Anterior cingulate cortex (tissue), 58 donors: ENCODE measurements at regions not wholly inside any gene's neighbourhood (a gene's known extent, or its start where the extent isn't known, plus 50 kb on each side); places are given as distances from the start of the nearest gene placed in this dataset.
A peak's percentile ranks its signal among the peaks of the same experiment; 100 is the strongest.

Source experiments
- DNase-seq, 58 donors: peaks; one replicate each; lab custom pipeline; 2025; lab: John Stamatoyannopoulos, UW

DNA sequence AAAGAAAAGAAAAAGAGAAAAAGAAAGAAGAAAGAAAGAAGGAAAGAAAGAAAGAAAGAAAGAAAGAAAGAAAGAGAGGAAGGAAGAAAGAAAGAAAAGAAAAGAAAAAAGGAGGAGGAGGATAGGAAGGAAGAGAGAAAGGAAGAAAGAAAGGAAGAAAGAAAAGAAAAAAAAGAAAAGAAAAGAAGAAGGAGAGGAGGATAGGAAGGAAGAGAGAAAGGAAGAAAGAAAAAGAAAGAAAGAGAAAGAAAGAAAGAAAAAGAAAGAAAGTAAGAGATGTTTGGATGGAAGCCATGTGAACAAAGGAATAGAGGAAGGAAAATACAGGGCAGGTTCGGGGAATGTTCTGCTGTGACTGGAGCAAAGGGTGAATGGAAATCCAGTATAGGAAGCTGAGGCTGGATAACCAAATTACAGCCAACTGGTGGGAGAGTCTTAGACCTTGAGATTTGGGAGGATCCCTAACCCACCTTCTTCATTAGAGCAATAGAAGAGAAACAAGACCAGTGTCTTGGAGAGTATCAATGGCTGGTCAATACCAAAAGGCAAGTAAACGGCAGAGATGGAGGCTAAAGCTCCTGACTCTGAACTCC is 94.9 kb downstream of the RASSF10 start:
- no peak for DNase-seq

DNA sequence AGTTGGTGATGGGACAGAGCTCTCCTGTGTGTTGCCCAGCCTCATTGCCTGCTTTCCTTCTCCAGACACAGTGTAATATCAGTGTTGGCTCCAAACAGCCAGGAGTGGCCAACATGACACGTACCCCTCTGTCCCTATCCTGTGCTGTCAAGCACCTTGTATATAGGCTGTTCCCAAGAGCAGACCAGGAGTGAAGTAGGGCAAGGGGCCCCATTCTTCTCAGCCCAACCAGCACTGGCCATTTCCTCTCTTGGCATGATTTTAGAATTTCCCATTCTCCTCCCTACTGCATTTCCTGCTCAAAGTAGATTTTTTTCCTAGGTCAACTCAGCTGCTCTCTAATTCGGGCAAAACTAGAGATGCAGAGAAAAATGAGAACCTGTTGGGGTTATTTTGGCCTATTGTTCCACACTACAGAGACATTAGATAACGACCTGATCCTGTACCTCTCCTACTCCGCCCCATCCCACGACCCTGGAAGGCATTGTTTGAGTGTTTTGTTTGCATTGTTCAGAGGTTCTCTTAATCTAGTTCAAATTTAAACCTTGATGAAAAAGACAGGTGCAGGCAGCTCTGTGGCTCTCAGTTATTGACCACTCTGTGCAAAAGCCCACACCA is 95.6 kb downstream of the RASSF10 start:
- DNase-seq = no peak

DNA sequence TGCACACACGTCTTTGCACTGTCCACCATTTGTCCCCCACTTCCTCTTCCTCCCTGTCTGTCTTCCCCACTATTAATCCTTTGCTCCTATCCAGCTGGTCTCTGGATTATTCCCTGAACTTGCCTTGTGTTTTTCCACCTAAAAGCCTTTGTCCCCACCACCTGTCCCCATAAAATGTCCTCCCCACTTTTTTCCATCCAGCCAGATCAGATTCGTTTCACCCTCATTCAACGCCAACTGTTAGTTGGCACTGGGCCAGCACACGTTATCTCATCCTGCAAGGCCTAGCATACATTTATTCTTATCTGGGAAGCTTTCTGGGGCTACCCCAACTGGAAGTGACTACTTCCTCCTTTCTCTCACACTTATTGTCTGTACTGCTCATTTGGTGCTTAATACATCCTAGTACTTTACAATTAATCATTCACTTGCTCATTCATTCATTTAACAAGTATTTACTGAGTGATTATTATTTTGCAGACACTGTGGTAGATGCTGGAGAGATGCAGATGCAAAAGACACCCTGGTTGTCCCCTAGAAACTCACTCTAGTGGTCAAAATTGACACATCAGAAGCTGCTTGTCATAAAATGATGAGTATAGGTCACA is 96.2 kb downstream of the RASSF10 start:
- no peak for DNase-seq

DNA sequence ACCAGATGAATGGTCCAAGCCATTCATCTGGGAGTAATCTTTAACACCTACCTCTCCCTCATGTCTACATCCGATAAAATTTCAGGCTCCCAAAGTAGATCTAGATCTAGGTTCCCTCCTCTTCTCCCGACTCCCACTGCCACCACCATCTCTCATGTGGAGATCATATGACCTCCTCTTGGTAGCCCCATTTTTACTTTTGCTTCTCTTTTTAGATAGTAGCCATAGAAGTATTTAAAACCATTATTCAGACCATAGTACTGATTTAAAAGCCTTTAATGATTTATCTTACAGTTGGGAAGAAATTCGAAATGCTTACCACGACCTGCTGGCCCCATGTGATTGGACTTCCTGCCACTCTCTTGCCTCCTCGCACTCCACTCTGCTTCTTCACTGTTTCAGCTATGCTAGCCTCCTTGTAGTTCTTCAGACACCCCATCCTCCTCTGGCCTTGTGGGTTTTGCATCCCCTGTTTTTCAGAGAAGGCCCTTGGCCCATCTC is 98.5 kb downstream of the RASSF10 start:
- DNase-seq = no peak

DNA sequence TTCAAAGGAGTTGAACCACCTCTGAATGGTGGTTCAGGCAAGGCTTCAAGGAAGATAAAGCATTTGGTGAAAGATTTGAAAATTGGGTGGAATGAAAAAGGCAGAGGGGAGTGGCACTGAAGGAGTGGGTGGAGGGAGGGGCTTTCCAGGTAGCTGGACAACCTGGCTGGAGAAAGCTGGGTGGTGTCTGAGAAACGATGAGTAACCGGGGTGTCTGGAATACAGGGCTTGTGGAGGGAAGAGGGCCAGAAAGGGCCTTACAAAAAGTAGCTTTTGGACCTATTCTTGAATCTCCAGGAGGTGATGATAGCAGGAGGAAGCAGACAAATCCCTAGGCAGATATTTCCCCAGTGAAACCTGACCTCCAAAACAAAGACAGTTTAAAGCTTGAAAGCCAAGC is 99.3 kb downstream of the RASSF10 start:
- no peak for DNase-seq

DNA sequence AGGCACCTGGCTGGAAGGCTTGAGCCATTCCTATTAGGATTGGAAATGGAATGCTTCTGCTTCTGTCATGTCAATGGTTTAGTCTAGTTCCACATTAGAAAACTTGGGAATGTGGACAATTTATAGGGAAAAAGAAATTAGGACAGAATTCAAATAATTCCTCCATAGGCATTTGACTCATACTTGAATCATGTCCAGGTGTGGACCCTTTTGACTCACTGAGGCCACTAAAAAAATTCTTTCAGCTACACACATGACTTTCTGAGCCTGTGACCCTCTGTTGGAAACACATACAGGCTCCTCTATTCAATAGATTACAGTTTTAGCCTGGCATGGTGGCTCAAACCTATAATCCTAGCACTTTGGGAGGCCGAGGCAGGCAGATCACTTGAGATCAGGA is 100.5 kb downstream of the RASSF10 start:
- DNase-seq = no peak

DNA sequence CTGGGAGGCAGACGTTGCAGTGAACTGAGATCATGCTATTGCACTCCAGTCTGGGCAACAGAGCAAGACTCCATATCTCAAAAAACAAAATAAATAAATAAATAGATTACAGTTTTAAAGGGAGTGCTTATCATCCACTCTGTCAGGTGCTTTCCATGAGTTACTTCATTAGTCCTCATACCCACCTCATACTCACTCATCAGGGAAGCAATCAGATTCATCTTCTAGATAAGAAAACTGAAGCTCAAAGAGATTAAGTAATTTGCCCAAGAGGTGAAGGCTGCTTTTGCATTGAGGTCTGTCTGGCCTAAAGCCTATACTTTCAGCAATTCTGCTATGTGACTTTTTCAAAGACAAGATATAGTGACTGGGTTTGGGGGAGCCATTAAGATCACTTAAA is 101.0 kb downstream of the RASSF10 start:
- no peak for DNase-seq

DNA sequence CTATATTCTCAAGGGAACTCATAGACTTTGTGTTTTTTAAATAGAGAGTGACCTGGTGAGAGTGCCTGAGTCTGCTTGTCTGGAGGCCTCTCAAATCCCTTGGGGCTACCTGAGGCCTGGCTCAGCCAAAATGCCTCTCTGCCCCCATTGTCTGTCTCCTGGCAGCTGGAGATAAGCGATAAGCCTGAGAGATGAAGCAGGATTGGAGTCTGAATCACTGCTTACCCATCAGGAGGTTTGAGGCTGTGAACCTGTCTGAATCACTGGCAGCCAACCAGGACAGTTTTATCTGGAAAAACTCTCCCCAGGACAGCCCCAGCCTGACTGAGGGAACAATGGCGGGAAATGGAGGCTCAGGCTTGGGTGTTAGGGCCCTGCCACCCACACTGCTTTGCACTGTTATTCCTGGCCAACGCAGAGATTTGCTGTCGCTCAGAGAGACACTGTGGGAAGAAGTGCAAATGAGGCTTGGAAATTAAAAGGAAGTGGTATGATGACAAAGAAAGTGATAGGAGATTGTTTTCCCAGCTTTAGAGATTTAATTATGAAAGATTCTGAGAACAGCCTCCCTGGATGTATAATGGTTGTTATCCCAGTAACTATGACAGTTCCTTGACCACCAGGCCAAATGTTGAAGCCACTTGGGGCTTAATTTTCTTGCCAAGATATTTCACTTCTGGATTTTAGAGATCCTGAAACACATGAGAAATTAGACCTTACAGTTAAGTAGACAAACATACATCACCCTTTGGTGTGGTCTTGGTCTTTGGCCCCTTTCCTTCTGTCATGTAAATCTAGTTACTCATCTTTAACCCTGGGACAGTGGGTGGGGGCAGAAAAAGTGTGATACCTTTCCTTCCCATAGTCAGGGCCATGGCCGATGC is 102.1 kb downstream of the RASSF10 start:
- DNase-seq = no peak

DNA sequence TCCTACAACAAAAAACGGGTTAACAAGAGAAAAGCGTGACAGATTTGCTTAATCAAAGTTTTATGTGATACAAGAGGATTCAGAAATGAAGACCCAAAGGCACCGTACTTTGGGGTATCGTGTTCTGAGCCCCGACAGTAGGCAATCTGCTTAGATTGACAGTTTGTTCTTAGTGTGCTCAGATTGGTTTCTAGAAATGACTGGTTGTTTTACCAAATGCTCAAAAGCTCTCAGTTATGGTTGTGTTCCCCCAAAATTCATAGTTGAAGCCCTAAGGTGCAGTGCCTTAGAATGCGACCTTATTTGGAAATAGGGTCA is 102.7 kb downstream of the RASSF10 start:
- DNase-seq = no peak

DNA sequence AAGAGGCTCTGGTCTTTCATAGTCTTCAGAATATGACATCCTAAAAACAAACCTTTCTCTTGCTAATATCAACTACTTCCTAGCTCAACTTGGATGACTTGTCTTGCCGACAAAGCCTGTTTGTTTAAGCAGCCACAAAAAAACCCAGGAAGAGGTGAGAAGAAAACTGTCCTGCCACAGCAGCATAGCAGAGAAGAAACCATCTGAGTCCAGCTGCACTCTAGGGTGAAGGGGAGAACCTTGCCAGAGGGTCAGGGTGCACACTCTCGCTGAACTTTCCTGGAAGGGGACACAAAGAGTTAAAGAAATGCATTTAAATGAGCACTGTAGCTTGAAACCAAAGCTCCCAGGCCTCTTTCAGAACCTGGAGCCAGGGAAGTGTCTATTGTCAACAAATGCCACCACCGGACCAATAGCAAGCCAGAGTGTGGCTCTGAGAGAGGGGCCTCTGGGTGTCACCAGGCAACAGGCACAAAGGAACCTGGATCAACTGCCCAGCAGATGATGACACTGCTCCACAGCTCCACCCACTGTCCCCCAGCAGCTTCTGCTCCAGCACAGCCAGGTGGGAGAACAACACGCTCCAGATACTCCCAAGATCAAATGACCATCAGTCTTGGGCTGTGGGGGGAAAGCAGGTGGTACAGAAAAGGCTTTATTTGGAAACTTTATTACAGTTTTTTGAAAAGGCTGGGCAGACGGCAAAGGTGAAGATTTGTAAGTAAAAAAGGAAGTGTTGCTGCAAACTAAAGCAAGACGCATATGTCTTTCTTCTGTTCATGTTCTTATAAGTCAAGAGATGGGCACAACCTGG is 105.7 kb downstream of the RASSF10 start:
- peak in 23 of 58 donors; percentile 4 to 44 (median 17) for DNase-seq

DNA sequence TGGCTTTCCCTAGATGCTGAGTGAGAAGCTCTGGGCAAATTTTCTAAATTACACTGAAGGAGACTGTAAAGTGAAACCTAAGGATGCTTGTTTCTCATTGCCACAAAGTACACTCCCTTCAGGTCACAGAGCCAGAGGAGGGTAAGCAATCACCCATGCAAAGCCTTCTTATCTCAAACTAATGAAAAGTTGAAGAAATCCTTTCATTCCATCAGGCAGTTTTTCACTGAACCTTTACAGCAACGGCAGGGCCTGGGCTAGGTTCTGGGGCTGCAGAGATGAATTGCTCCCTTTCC is 106.2 kb downstream of the RASSF10 start:
- DNase-seq = no peak

DNA sequence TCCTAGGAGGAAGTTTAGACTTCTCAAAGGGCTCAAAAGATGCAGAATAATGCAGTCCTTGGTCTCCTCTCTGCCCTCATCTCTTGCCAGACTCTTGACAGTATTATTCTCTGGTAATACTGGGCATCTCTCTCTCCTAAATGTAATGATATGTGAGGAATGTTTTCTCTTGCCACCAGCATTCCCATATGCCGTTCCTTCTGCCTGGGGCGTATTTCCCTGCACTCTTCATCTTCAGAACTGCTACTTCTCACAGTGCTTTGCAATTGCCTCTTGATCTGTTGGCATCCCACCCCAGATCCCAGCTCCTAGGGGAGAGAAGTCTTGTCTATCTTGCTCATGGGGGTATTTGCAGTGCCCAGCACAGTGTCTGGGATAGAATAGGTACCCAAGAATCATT is 107.4 kb downstream of the RASSF10 start:
- no peak for DNase-seq

DNA sequence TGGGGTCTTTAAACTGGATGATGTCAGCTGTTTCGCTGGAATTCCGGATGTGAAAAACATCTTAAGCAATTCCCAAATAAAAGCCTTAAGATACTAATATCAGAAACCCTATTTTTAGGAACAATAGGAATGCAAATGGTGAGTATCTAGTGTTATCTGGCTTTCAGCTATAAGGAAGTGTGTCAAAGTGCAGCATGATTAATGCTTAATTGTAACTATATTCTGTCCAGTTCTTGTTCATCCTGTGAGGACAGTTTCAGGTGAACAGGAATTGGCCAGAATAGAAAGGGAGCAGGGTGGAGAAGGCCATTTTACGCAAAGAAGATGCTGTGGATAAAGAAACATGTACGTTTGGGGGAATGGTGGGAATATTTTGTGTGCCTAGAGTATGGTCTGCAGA is 108.2 kb downstream of the RASSF10 start:
- DNase-seq = no peak

DNA sequence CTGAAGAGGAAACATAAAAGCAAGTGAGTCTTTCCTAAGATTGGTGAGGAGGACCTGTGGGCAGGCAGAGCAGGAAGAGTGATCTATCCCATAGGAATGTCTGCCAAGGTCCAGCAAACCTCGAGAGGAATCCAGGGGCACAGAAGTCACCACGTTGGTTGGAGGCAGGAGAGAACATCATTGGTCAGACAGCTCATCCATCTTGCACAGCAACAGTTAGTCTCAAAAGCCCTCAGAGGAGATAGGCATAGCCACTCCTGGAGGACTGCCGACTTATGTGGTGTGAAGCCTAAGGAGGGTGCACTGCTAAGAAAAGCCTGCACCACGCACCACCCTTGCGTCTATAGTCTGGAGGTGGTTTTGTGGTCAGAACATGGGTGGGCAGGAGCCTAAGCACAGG is 109.1 kb downstream of the RASSF10 start:
- DNase-seq = no peak

DNA sequence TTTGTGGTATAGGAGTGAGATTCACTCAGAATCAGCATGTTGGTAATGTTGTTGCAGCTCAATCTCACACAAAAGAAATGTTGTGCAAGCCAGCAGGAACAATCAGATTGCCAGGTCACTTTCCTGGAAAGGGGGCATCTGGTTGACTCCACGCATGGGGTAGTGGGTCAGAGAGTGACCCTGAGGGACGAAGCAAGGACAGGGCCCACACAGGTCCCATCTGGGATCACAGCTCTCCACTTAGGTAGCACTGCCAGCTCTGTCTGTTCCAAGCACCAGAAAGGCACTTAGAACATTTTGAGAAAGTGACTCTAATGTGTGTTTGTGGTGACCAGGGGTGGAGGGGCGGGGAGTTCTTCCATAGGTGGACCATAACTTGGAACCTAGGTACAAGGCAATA is 109.5 kb downstream of the RASSF10 start:
- DNase-seq = no peak

DNA sequence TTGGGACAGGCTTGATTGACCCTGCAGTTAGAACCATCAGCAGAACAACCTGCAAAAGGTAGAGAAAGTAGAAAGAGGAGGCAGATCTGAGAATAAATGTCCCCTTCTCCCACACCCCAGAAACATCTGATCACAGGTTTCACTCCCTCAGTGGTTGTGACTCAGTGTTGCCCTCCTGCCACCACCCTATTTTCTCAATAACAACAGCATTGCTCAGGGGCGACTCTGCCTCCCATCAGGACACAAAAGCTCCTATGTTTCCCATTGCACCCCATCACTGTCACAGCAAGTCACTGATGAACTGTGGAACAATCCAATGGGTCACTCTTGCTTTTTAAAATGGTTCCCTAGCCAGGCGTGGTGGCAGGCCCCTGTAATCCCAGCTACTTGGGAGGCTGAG is 110.2 kb downstream of the RASSF10 start:
- no peak for DNase-seq

DNA sequence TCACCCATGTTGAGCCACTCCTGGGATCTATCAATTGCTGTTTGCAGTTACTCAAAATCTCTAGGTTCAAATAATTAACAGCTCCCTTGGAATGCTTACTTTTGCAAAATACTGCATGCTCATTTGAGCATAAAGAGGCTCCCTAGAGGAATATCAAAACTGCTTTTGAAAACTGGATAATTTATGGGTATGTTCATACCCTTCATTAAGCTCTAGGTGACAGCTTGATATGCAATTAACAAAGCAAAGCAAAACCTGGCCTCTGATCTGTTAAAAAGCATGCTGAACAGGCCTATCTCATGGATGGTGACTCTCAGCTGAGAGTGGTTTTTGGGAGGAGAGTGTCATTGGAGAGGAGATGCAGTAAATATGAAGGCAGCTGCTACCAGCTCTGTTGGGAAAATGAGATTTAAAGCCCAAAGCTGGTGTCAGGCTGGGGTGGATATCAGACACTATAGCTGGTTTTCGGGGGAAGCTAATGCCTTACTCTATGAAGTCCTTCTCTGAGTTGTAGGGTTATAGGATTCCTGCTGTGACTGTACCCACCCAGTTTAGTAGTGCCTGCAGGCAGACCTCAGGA is 110.9 kb downstream of the RASSF10 start:
- DNase-seq = no peak

DNA sequence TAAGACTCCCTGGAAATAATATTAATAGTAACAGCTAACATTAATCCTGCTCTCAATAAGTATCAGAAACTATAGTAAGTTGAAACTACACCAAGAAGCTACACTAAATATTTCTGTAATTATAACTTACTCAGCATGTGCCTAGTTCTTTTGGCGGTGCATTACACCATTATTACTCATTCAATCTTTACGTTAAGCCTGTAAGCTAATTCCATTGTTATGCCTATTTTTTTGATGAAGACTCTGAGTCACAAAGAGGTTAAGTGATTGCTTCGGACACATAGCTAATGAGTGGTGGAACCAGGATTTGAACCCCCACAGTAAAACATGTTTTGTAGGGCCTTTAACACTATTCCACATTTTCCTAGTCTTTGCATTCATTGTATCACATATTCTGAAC is 111.6 kb downstream of the RASSF10 start:
- no peak for DNase-seq

DNA sequence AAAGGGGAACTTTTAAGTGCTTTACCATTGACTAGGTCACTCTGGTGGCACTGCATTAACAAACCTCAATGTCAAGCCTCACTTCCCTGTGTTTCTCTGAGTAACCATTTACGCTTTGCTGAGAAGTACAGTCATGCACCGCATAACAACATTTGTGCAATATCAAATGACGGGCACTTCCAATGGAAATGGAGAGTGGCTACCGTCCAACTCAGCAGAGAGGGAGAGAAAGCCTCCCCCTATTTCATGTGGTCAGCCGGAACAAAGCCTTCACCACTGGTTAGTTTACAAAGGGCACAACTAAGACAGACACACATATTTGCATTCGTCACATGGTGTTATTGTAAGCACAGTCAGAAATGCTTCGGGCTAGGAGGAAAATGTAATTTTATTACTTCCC is 117.3 kb downstream of the RASSF10 start:
- no peak for DNase-seq

DNA sequence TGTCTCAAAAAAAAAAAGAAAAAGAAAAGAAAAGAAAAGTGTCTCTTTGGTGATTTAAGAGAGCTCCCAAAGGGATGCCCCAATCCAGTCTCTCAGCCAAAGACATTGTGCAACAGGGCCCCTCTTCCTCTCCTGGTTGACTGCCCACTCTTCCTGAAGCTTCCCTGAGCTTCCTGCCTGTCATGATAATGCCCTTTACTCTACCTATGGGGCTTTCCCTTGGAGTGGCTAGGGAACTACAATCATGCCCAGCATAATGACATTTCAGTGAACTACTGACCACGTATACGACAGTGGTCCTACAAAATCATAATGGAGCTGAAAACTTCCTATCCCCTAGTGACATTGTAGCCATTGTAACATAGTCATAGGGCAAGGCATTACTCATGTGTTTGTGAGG is 118.0 kb downstream of the RASSF10 start:
- no peak for DNase-seq
